ENCODE measurements at regions not wholly inside any gene's neighbourhood (a gene's known extent, or its start where the extent isn't known, plus 50 kb on each side); places are given as distances from the start of the nearest gene placed in this dataset.

DNA sequence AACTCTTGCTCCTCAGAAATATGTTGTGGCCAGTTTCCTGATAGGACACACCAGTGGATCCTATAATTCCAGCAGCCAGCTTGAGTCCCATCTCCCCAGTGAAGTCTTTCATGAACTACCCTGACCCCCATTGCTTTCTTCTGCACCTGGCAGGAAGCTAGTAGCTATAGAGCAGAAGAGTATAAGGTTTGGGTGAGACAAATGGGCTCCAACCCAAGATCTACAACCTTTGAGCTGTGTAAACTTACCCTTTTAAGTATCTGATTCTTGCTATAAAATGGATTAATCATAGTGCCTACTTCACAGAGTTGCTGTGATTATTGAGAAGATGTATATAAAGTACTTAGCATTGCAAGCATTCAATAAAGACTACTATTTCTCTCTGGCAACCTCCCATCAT, 396.9 kb upstream of the CADM1 start:
- no peaks in the 10 kb centered on the region for H3F3A ChIP-seq (ENCODE audit: control insufficient read depth, insufficient read depth)
- H3K4me3 ChIP-seq (ENCODE audit: low read length) = no peak overlapping the region
- no peaks in the 10 kb centered on the region for H3K9me3 ChIP-seq (ENCODE audit: control insufficient read depth, insufficient read depth, low read length)
- no peaks in the 10 kb centered on the region for H3K27me3 ChIP-seq (ENCODE audit: control insufficient read depth, low read length)
- no peaks in the 10 kb centered on the region for H3K36me3 ChIP-seq (ENCODE audit: control insufficient read depth, low read length)
- no peaks in the 10 kb centered on the region for H4K20me1 ChIP-seq (ENCODE audit: control insufficient read depth, insufficient read depth, low read depth, low read length)
- H3K27ac ChIP-seq (ENCODE audit: low read depth, low read length) = no peak overlapping the region
- H3K79me2 ChIP-seq (ENCODE audit: control insufficient read depth, low read length) = no peaks in the 10 kb centered on the region
- no peak for TF ChIP-seq EZH2phosphoT487 (IDR thresholded peaks at IDR 0.05; ENCODE audit: borderline replicate concordance, low read length)
- TF ChIP-seq, protein P1, sequence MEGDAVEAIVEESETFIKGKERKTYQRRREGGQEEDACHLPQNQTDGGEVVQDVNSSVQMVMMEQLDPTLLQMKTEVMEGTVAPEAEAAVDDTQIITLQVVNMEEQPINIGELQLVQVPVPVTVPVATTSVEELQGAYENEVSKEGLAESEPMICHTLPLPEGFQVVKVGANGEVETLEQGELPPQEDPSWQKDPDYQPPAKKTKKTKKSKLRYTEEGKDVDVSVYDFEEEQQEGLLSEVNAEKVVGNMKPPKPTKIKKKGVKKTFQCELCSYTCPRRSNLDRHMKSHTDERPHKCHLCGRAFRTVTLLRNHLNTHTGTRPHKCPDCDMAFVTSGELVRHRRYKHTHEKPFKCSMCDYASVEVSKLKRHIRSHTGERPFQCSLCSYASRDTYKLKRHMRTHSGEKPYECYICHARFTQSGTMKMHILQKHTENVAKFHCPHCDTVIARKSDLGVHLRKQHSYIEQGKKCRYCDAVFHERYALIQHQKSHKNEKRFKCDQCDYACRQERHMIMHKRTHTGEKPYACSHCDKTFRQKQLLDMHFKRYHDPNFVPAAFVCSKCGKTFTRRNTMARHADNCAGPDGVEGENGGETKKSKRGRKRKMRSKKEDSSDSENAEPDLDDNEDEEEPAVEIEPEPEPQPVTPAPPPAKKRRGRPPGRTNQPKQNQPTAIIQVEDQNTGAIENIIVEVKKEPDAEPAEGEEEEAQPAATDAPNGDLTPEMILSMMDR (IDR thresholded peaks at IDR 0.05; ENCODE audit: low read depth, low read length, poor library complexity, severe bottlenecking) = no peak
- no peaks in the 10 kb centered on the region for H3K9me2 ChIP-seq (replicated peaks; ENCODE audit: control insufficient read depth, low read length)
- H3K4me1 ChIP-seq (ENCODE audit: control insufficient read depth, low read length) = peaks cover 4% of the 10 kb centered on the region
- no peak overlapping the region for H3K4me2 ChIP-seq (ENCODE audit: low read length)

GRCh38 chr11:115900111-115900510, 395.9 kb upstream of the CADM1 start:
- no peaks in the 10 kb centered on the region for H3K79me2 ChIP-seq (ENCODE audit: control insufficient read depth, low read length)
- H3K4me3 ChIP-seq (ENCODE audit: low read length) = no peak overlapping the region
- H3K36me3 ChIP-seq (ENCODE audit: control insufficient read depth, low read length) = no peaks in the 10 kb centered on the region
- no peak overlapping the region for H3K27ac ChIP-seq (ENCODE audit: low read depth, low read length)
- no peaks in the 10 kb centered on the region for H3K9me3 ChIP-seq (ENCODE audit: control insufficient read depth, insufficient read depth, low read length)
- H3K9me2 ChIP-seq (replicated peaks; ENCODE audit: control insufficient read depth, low read length) = no peaks in the 10 kb centered on the region
- H3K4me2 ChIP-seq (ENCODE audit: low read length) = no peak overlapping the region
- no peaks in the 10 kb centered on the region for H3K27me3 ChIP-seq (ENCODE audit: control insufficient read depth, low read length)
- H3K4me1 ChIP-seq (ENCODE audit: control insufficient read depth, low read length) = peaks cover 14% of the 10 kb centered on the region
- TF ChIP-seq, protein P1 (IDR thresholded peaks at IDR 0.05; ENCODE audit: low read depth, low read length, poor library complexity, severe bottlenecking) = no peak
- no peak for TF ChIP-seq EZH2phosphoT487 (IDR thresholded peaks at IDR 0.05; ENCODE audit: borderline replicate concordance, low read length)
- H3F3A ChIP-seq (ENCODE audit: control insufficient read depth, insufficient read depth) = no peaks in the 10 kb centered on the region
- H4K20me1 ChIP-seq (ENCODE audit: control insufficient read depth, insufficient read depth, low read depth, low read length) = no peaks in the 10 kb centered on the region

- no peaks in the 10 kb centered on the region for H3F3A ChIP-seq (ENCODE audit: control insufficient read depth, insufficient read depth)
- no peaks in the 10 kb centered on the region for H3K9me3 ChIP-seq (ENCODE audit: control insufficient read depth, insufficient read depth, low read length)
- H3K9me2 ChIP-seq (replicated peaks; ENCODE audit: control insufficient read depth, low read length) = no peaks in the 10 kb centered on the region
- H3K27me3 ChIP-seq (ENCODE audit: control insufficient read depth, low read length) = no peaks in the 10 kb centered on the region
- no peaks in the 10 kb centered on the region for H4K20me1 ChIP-seq (ENCODE audit: control insufficient read depth, insufficient read depth, low read depth, low read length)
- H3K4me2 ChIP-seq (ENCODE audit: low read length) = no peak overlapping the region
- no peak overlapping the region for H3K4me3 ChIP-seq (ENCODE audit: low read length)
- H3K27ac ChIP-seq (ENCODE audit: low read depth, low read length) = no peak overlapping the region
- H3K36me3 ChIP-seq (ENCODE audit: control insufficient read depth, low read length) = no peaks in the 10 kb centered on the region
- H3K79me2 ChIP-seq (ENCODE audit: control insufficient read depth, low read length) = no peaks in the 10 kb centered on the region
- no peak for TF ChIP-seq EZH2phosphoT487 (IDR thresholded peaks at IDR 0.05; ENCODE audit: borderline replicate concordance, low read length)
- TF ChIP-seq, protein P1 (IDR thresholded peaks at IDR 0.05; ENCODE audit: low read depth, low read length, poor library complexity, severe bottlenecking) = no peak
- peaks cover 14% of the 10 kb centered on the region for H3K4me1 ChIP-seq (ENCODE audit: control insufficient read depth, low read length)
Measured at GRCh38 chr11:115897707-115898106, 393.5 kb upstream of the CADM1 start.

GRCh38 chr11:115896084-115896483, 391.9 kb upstream of the CADM1 start:
- Histone ChIP-seq H3K4me2 (ENCODE audit: low read length) (no peak overlapping the region), H3K36me3 (ENCODE audit: control insufficient read depth, low read length) (no peaks in the 10 kb centered on the region), H3K4me1 (ENCODE audit: control insufficient read depth, low read length) (peaks cover 14% of the 10 kb centered on the region), H3K27me3 (ENCODE audit: control insufficient read depth, low read length) (no peaks in the 10 kb centered on the region), H3K79me2 (ENCODE audit: control insufficient read depth, low read length) (no peaks in the 10 kb centered on the region), H3K27ac (ENCODE audit: low read depth, low read length) (no peak overlapping the region), H3K9me2 (replicated peaks; ENCODE audit: control insufficient read depth, low read length) (no peaks in the 10 kb centered on the region), H4K20me1 (ENCODE audit: control insufficient read depth, insufficient read depth, low read depth, low read length) (no peaks in the 10 kb centered on the region), H3K4me3 (ENCODE audit: low read length) (no peak overlapping the region), H3F3A (ENCODE audit: control insufficient read depth, insufficient read depth) (no peaks in the 10 kb centered on the region), H3K9me3 (ENCODE audit: control insufficient read depth, insufficient read depth, low read length) (no peaks in the 10 kb centered on the region)
- TF ChIP-seq, protein P1 (IDR thresholded peaks at IDR 0.05; ENCODE audit: low read depth, low read length, poor library complexity, severe bottlenecking) = no peak
- TF ChIP-seq EZH2phosphoT487 (IDR thresholded peaks at IDR 0.05; ENCODE audit: borderline replicate concordance, low read length) = no peak

All from DOHH2 (cell line).